CD4-positive, alpha-beta memory T cell (primary cell): ENCODE measurements at regions not wholly inside any gene's neighbourhood (a gene's known extent, or its start where the extent isn't known, plus 50 kb on each side); places are given as distances from the start of the nearest gene placed in this dataset.

Source experiments
- CTCF ChIA-PET: fragments of 350-600 bp; sonication (Branson Sonifier 250); formaldehyde crosslinking; loops from one replicate; lab custom pipeline; 2021; ENCODE audit warnings: inconsistent platforms; ENCODE audit not compliant: partially characterized antibody; lab: Charles Lee
- POLR2A ChIA-PET: fragments of 350-600 bp; sonication (Branson Sonifier 250); formaldehyde crosslinking; loops from one replicate; lab custom pipeline; 2021; ENCODE audit not compliant: partially characterized antibody; lab: Charles Lee
- DNase-seq, 5 donors: peaks; one replicate each; pipeline versions ENCODE4 v3.0.0 to v3.0.0-alpha.2; 2020 to 2022; ENCODE audit warnings: mixed read lengths in 1 of 5
- H3K27ac ChIP-seq: one replicate; pipeline ENCODE4 v1.7.0; 2013; ENCODE audit warnings: low read depth, low read length
- H3K27me3 ChIP-seq: 2 replicates; pipeline ENCODE4 v1.7.0; 2013; ENCODE audit warnings: mild to moderate bottlenecking, low read length, moderate library complexity; ENCODE audit not compliant: insufficient read depth
- H3K36me3 ChIP-seq: 2 replicates; pipeline ENCODE4 v1.7.0; 2013; ENCODE audit warnings: mild to moderate bottlenecking, low read length, moderate library complexity; ENCODE audit not compliant: insufficient read depth
- H3K4me1 ChIP-seq: 2 replicates; pipeline ENCODE4 v1.7.0; 2013; ENCODE audit warnings: mild to moderate bottlenecking, low read length, moderate library complexity; ENCODE audit not compliant: insufficient read depth
- H3K4me3 ChIP-seq, 2 donors: one replicate each; pipeline ENCODE4 v1.7.0; 2013; ENCODE audit warnings: low read length in 2 of 2, mild to moderate bottlenecking in 1 of 2
- H3K9me3 ChIP-seq, 2 donors: one replicate each; pipeline ENCODE4 v1.7.0; 2013; ENCODE audit warnings: low read length in 2 of 2, control low read depth in 1 of 2; ENCODE audit not compliant: control insufficient read depth in 1 of 2
- H3K27ac Mint-ChIP-seq, 7 donors: one replicate each; pipeline ENCODE4 v1.8.0; 2020 to 2021; ENCODE audit warnings: mixed read lengths in 7 of 7, mild to moderate bottlenecking in 6 of 7, inconsistent platforms in 3 of 7, moderate library complexity in 3 of 7
- H3K27me3 Mint-ChIP-seq, 2 donors: one replicate each; pipeline ENCODE4 v1.8.0; 2020 to 2021; ENCODE audit warnings: mixed read lengths in 2 of 2
- H3K36me3 Mint-ChIP-seq, 2 donors: one replicate each; pipeline ENCODE4 v1.8.0; 2020 to 2021; ENCODE audit warnings: mixed read lengths in 2 of 2, inconsistent platforms in 1 of 2, mild to moderate bottlenecking in 1 of 2
- H3K4me1 Mint-ChIP-seq, 4 donors: one replicate each; pipeline ENCODE4 v1.8.0; 2020 to 2021; ENCODE audit warnings: mixed read lengths in 4 of 4, mild to moderate bottlenecking in 1 of 4
- H3K4me3 Mint-ChIP-seq, 8 donors: one replicate each; pipeline ENCODE4 v1.8.0; 2020 to 2021; ENCODE audit warnings: mixed read lengths in 8 of 8, mild to moderate bottlenecking in 7 of 8, moderate library complexity in 6 of 8, inconsistent platforms in 3 of 8
- H3K9me3 Mint-ChIP-seq, 8 donors: one replicate each; pipeline ENCODE4 v1.8.0; 2020 to 2021; ENCODE audit warnings: mixed read lengths in 8 of 8, mild to moderate bottlenecking in 5 of 8, inconsistent platforms in 3 of 8, moderate library complexity in 1 of 8
- intact Hi-C: fragments of 100-400 bp; cut with micrococcal nuclease; formaldehyde crosslinking; loops from one replicate; pipeline ENCODE4 v1.15.1; 2023

DNA sequence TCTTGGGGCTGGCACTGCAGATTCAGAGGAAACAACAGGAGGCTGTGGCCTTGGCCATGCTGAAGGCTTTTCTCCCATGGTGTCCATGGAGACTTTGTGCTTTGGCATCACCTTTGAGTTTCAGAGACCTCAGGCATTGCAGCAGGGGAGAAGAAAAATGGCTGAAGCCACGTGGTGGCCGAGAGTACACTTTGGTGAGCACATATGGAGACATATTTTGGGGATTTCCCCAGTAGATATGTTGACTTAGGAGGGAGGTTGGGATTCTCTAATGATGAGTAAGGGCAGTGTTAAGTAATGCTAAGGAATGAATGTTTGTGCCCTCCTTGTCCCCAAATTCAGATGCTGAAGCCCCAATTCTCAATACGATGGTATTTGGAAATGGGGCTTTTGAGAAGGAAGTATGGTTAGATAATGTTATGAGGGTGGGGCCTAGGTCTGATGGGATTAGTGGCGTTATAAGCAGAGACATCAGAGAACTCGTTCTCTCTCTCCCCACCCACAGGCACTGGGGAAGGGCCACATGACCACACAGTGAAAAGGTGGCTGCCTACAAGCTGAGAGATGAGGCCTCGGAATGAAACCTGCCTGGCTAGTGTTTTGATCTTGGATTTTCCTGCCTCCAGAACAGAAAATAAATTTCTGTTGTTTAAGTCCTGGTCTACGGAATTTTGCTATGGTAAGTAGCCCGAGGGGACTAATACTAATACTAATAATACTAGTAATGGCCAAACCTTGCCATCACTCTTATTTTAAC is 98.6 kb downstream of the TBX19 start:
- intact Hi-C loops: no loop called here
- H3K4me3 Mint-ChIP-seq: no peak overlapping the region
- H3K27ac Mint-ChIP-seq: no peak overlapping the region

GRCh38 chr1:168375566-168376300 is 95.1 kb downstream of the TBX19 start:
- H3K4me1 ChIP-seq: no peaks in the 10 kb centered on the region
- H3K9me3 ChIP-seq: no peaks in the 10 kb centered on the region
- H3K27ac Mint-ChIP-seq: no peak overlapping the region
- H3K4me3 ChIP-seq: no peak overlapping the region
- no peaks in the 10 kb centered on the region for H3K36me3 ChIP-seq
- H3K9me3 Mint-ChIP-seq: no peaks in the 10 kb centered on the region
- intact Hi-C loops: no loop called here
- POLR2A ChIA-PET: interaction anchor here (1.6 kb wide), 1 partner anchor 13 kb away, joined by 4 read pairs; no protein-coding TSS in a partner anchor
- CTCF ChIA-PET: interaction anchor here (1.5 to 3.2 kb wide), 2 partner anchors 10 to 13 kb away, joined by 8 to 10 read pairs; no protein-coding TSS in a partner anchor
- H3K4me3 Mint-ChIP-seq: no peak overlapping the region
- no peak overlapping the region for H3K27ac ChIP-seq
- no peaks in the 10 kb centered on the region for H3K27me3 ChIP-seq
- no peaks in the 10 kb centered on the region for H3K36me3 Mint-ChIP-seq
- H3K4me1 Mint-ChIP-seq: peaks cover 0 to 9% (median 5%) of the 10 kb centered on the region in 4 donors
- DNase-seq: no peak
- no peaks in the 10 kb centered on the region for H3K27me3 Mint-ChIP-seq

More for the DNA sequence above, 98.6 kb downstream of the TBX19 start:
- no peak for DNase-seq
- Mint-ChIP-seq H3K36me3 (no peaks in the 10 kb centered on the region), H3K4me1 (peaks cover 0 to 1% (median 0%) of the 10 kb centered on the region in 4 donors), H3K27me3 (no peaks in the 10 kb centered on the region), H3K9me3 (peaks cover 0 to 2% (median 0%) of the 10 kb centered on the region in 8 donors)
- H3K36me3 ChIP-seq: no peaks in the 10 kb centered on the region
- no peaks in the 10 kb centered on the region for H3K4me1 ChIP-seq
- ChIA-PET POLR2A (no interaction called here), CTCF (interaction anchor here (1.6 to 2.5 kb wide), 2 partner anchors 13 to 16 kb away, joined by 3 to 9 read pairs; no protein-coding TSS in a partner anchor)
- H3K4me3 ChIP-seq: no peak overlapping the region
- no peaks in the 10 kb centered on the region for H3K9me3 ChIP-seq
- H3K27ac ChIP-seq: no peak overlapping the region
- H3K27me3 ChIP-seq: no peaks in the 10 kb centered on the region

- no peaks in the 10 kb centered on the region for H3K36me3 ChIP-seq
- ChIA-PET POLR2A (interaction anchor here (1.6 kb wide), 1 partner anchor 14 kb away, joined by 4 read pairs; no protein-coding TSS in a partner anchor), CTCF (interaction anchor here (1.3 to 3.2 kb wide), 4 partner anchors 9 to 229 kb away, joined by 4 to 10 read pairs (median 8); no protein-coding TSS in a partner anchor)
- H3K27ac Mint-ChIP-seq: peak overlapping the region in 1 of 7 donors; percentile 36
- H3K4me3 ChIP-seq: no peak overlapping the region
- no peaks in the 10 kb centered on the region for H3K27me3 Mint-ChIP-seq
- DNase-seq: no peak
- no peaks in the 10 kb centered on the region for H3K27me3 ChIP-seq
- H3K27ac ChIP-seq: no peak overlapping the region
- no peaks in the 10 kb centered on the region for H3K4me1 ChIP-seq
- no peak overlapping the region for H3K4me3 Mint-ChIP-seq
- H3K9me3 ChIP-seq: no peaks in the 10 kb centered on the region
- intact Hi-C loops: no loop called here
- no peaks in the 10 kb centered on the region for H3K9me3 Mint-ChIP-seq
- H3K4me1 Mint-ChIP-seq: peaks cover 0 to 9% (median 5%) of the 10 kb centered on the region in 4 donors
- no peaks in the 10 kb centered on the region for H3K36me3 Mint-ChIP-seq
Observed at GRCh38 chr1:168374566-168374965, 93.9 kb downstream of the TBX19 start.

- Histone ChIP-seq H3K4me3 (no peak overlapping the region), H3K9me3 (no peaks in the 10 kb centered on the region), H3K27ac (no peak overlapping the region), H3K36me3 (no peaks in the 10 kb centered on the region), H3K4me1 (no peaks in the 10 kb centered on the region), H3K27me3 (no peaks in the 10 kb centered on the region)
- Mint-ChIP-seq H3K27me3 (no peaks in the 10 kb centered on the region), H3K27ac (no peak overlapping the region), H3K4me3 (no peak overlapping the region), H3K9me3 (no peaks in the 10 kb centered on the region), H3K4me1 (peaks cover 0 to 9% (median 5%) of the 10 kb centered on the region in 4 donors), H3K36me3 (no peaks in the 10 kb centered on the region)
- no peak for DNase-seq
- intact Hi-C loops: no loop called here
- CTCF ChIA-PET: interaction anchor here (1.3 to 15.1 kb wide), 4 partner anchors 11 to 230 kb away, joined by 4 to 543 read pairs (median 9); no protein-coding TSS in a partner anchor
- POLR2A ChIA-PET: interaction anchor here (1.2 to 1.6 kb wide), 2 partner anchors 14 to 15 kb away, joined by 3 to 4 read pairs; no protein-coding TSS in a partner anchor
Observed at GRCh38 chr1:168373869-168374268, 93.2 kb downstream of the TBX19 start.

- intact Hi-C loops: no loop called here
- H3K9me3 ChIP-seq: no peaks in the 10 kb centered on the region
- H3K4me1 ChIP-seq: no peaks in the 10 kb centered on the region
- ChIA-PET CTCF (interaction anchor here (1.5 to 15.1 kb wide), 3 partner anchors 10 to 231 kb away, joined by 4 to 543 read pairs (median 10); no protein-coding TSS in a partner anchor), POLR2A (interaction anchor here (1.2 to 1.5 kb wide), 2 partner anchors 13 to 16 kb away, joined by 3 to 4 read pairs; no protein-coding TSS in a partner anchor)
- H3K27ac ChIP-seq: no peak overlapping the region
- H3K36me3 ChIP-seq: no peaks in the 10 kb centered on the region
- H3K9me3 Mint-ChIP-seq: peaks cover 0 to 1% (median 0%) of the 10 kb centered on the region in 8 donors
- no peak for DNase-seq
- H3K4me1 Mint-ChIP-seq: peaks cover 0 to 9% (median 5%) of the 10 kb centered on the region in 4 donors
- H3K4me3 ChIP-seq: no peak overlapping the region
- no peak overlapping the region for H3K4me3 Mint-ChIP-seq
- no peaks in the 10 kb centered on the region for H3K36me3 Mint-ChIP-seq
- no peaks in the 10 kb centered on the region for H3K27me3 Mint-ChIP-seq
- H3K27me3 ChIP-seq: no peaks in the 10 kb centered on the region
- H3K27ac Mint-ChIP-seq: peak overlapping the region in 1 of 7 donors; percentile 32
Observed at GRCh38 chr1:168372861-168373371, 92.2 kb downstream of the TBX19 start.

- CTCF ChIA-PET: interaction anchor here (0.7 to 15.1 kb wide), 2 partner anchors 9 to 28 kb away, joined by 3 to 543 read pairs; no protein-coding TSS in a partner anchor
- intact Hi-C loops: no loop called here
- H3K4me3 ChIP-seq: no peak overlapping the region
- Mint-ChIP-seq H3K9me3 (peaks cover 0 to 2% (median 0%) of the 10 kb centered on the region in 8 donors), H3K36me3 (no peaks in the 10 kb centered on the region), H3K27me3 (no peaks in the 10 kb centered on the region), H3K4me3 (no peak overlapping the region), H3K27ac (peak overlapping the region in 1 of 7 donors; percentile 37), H3K4me1 (peaks cover 0 to 9% (median 5%) of the 10 kb centered on the region in 4 donors)
- DNase-seq: no peak
- H3K27me3 ChIP-seq: no peaks in the 10 kb centered on the region
- H3K4me1 ChIP-seq: no peaks in the 10 kb centered on the region
- POLR2A ChIA-PET: interaction anchor here (1.5 kb wide), 1 partner anchor 16 kb away, joined by 4 read pairs; no protein-coding TSS in a partner anchor
- no peak overlapping the region for H3K27ac ChIP-seq
- no peaks in the 10 kb centered on the region for H3K9me3 ChIP-seq
- no peaks in the 10 kb centered on the region for H3K36me3 ChIP-seq
Observed at GRCh38 chr1:168372307-168372706, 91.6 kb downstream of the TBX19 start.
